EH (cell line): ENCODE measurements at regions not wholly inside any gene's neighbourhood (a gene's known extent, or its start where the extent isn't known, plus 50 kb on each side); places are given as distances from the start of the nearest gene placed in this dataset.

Experiments
- DNase-seq: peaks from one replicate; pipeline ENCODE4 v3.0.0-alpha.2; 2015; ENCODE audit warnings: low read depth

GRCh38 chr3:59446775-59447465 lies 397.1 kb upstream of the CFAP20DC start:
- DNase-seq: no peak

DNA sequence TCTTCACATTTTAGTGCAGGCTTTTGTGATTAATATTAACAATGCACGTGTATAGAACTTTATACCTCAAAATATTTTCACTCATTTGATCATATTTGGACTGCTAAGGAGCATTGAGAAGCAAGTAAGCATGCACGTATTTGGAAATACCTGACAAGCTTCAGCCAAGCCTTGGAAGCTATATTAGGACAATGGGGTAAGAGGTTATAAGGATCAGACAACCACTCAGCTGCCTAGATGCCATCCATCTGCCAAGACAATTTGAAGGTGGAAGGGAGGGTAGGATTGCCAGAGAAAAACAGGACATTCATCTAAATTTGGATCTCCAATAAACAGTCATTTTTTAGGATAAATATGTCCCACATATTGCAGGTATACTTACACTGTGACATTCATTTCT lies 394.9 kb upstream of the CFAP20DC start:
- DNase-seq: no peak

DNA sequence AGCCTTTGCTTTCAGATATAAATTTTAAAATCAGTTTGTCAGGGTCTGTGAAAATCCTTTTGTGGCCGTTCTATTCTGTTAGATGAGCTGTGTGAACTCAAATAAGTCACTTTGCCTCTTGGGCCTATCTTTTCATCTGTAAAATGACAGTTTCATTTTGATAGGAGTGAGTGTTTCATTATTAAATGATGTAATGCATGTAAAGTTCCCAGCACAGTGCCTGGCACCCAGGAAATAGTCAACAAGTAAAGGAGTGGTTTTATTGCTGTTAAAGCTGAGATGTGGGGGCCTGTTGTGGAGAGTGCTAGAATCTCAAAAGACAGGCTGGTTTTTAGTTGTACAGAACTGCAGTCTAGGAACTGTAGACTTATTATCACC lies 394.5 kb upstream of the CFAP20DC start:
- no peak for DNase-seq

DNA sequence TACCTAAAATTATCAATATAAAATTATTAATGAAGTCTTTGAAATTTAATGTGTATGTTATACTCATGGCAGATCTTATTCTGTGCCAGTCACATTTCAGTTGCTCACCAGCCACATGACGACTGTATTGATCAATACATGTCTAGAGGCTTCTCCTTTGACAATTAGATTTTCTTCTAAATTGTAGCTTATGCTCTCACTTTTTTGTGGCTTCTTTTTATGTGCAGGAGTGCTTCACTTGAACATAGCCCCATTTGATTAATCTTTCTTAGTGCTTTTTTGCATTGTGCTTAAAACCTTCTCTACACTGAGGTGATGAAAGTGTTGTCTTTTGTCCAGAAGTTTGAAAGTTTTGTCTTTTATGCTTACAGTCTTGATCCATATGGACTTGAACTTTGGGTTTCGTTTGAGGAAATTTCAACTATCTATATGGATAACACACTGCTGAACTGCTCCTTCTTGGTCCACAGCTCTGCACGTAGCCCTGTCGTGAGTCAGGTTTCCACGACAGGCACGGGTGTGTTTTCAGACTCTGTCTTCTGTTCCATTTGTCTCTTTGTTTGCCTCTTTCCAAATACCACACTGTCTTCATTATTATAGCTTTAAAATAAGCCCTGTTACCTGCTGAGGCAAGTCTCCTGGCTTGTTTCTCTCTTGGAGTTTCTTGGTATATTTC lies 393.9 kb upstream of the CFAP20DC start:
- no peak for DNase-seq

DNA sequence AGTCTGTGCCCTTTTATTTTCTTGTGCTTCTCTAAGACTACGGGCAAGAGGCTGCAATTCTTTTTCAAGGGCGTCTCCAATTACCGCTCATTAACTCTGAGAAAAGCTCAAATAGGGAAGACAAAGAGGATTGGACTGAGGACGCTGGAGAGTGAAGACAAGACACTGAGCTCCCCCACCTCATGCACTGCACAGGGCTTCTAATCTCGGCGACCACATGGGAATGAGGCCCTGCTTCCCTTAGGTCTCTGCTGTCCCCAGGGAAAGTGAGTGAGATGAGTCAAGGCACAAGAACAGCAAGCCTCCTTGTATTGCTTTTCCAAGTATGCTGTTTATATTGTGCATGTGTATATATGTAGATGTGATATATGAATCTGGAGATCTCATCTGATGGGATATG lies 392.2 kb upstream of the CFAP20DC start:
- no peak for DNase-seq

- no peak for DNase-seq
Observed at GRCh38 chr3:59440285-59441028, 390.6 kb upstream of the CFAP20DC start.

- DNase-seq: no peak
Observed at GRCh38 chr3:59438492-59438891, 388.7 kb upstream of the CFAP20DC start.

DNA sequence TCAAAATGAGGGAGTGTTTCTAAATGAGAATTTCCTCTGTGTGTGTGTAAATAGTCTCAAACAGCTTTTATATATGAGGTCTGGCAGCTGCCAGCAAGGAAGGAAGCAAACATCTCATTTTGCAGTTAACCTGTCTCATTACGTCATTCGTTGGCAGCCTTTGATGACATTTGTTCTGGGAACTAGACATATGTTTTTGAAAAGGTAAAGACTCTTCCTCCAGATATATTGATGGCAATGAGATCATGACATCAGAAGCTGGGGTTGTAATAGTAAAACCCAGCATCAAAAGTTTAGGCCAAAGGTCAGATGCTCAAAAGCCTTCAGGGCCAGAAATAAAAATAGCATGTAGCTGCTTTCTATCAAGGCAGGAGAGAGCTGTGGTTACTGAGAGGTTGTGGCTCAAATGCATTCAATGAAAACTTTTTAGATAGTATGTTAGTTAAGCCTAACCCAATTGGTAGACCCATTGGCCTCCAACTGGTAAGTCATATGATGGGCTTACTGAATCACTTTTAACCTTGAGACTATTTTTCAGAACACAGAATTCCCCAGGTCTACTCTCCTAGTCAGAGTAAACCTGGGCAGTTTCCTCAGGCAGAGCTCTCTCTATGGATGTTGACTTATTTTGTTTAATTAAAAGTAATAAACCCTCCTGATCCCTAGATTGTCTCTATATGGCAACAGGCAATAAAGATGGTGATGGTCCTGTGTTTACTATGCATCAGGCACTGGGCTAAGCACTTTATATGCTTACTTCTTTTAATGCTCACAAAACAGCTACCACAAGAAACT lies 386.5 kb upstream of the CFAP20DC start:
- no peak for DNase-seq

DNA sequence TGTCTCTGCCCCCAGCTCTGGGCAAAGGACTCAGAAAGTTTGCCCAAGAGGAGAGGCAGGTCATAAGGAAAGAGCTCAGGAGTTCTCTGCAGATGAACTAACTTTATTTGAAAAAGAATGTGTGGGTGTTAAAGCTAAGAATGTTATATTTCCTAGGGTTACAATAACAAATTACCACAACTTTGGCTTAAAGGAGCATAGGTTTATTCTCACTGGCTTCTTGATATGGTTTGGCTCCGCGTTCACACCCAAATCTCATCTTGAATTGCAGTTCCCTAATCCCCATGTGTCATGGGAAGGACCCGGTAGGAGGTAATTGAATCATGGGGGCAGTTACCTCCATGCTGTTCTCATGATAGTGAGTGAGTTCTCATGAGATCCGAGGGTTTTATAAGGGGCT lies 383.7 kb upstream of the CFAP20DC start:
- no peak for DNase-seq

DNA sequence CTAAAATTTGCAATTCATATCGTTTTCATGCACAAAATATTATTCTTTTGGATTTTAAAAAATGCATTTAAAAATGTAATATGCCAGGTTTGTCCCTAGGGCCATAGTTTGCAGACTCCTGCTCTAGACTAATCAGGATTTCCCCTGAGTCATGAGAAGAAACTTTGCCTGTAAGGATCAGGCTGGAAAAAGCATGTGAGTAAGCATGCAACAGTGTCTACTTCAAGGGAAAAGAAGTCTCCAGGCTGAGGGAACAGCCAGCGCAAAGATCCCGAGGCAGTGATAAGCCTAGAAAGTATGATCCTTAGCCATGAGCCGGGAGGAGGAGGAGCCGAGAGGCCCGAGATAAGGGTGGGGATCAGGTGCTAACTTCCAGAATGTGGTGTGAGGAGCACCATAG lies 382.8 kb upstream of the CFAP20DC start:
- peak; percentile 52 for DNase-seq

DNA sequence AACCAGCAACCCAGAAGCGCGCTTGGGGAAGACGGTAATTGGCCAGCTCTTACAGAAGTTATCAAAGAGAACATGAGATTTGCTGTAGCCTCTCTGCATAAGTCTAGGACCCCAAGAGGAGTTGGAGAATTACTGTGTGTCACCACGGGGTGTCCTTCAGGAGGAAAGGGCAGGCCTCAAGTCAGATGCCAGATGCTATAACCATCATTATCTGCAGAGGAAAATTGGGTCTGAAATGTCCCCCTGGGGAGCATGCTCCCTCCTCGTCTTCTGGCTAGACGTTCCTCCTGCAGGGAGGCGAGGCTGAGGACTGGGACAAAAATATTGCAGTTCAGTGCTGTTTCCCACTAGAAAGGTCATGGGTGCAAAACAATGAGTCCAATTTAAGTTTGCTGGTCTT lies 380.5 kb upstream of the CFAP20DC start:
- DNase-seq: no peak

- DNase-seq: no peak
Observed at GRCh38 chr3:59429198-59429597, 379.4 kb upstream of the CFAP20DC start.

DNA sequence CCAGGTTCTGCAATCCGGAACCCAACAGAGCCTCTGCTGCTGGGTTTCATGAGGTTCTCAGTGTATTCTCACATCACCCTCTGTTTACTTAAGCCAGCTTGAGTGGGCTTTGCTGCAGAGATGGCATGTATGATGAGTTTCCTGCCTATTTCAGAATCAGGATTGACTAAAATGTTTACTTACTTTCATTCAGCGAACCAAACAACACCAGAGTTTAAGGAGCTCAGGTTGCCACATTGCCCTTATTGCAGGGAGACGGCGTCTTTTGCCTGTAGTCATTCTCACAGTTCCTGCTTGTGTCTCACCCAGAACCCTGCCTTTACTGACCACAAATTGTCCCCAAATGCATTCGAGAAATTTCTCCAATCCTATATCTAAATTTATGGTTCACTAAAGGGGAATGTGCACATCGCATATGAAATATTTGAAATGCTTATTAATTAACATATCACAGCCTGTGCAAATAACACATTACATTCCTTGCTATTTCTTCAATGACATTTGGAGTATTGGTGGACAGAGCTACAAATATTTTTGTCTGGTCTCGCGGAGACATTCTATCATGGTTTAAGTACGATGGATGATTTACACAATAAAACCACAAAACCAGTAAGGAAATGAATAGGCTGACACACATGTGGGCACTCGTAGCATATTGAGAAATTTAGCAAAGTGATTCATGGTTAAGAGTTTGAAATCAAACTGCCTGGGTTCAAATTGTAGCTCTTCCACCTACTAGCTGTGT lies 377.2 kb upstream of the CFAP20DC start:
- peak; percentile 87 for DNase-seq

DNA sequence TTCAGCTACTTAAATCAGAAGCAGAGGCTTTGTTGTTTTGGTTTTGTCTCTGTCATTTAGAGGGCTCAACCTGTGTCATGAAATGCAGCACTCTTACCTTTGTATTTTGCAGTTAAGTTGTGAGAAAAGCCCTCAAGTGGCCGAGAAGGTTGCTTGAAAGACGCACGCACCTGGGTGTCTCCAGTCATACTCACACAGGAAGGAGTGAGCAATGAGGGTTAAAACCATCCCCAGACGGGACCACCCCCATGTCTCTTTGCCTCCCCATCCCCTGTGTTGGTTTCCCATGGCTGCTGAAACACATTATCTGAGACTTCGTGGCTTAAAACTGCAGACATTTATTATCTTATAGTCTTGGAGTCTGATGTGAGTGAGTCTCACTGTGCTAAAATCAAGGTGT lies 376.1 kb upstream of the CFAP20DC start:
- no peak for DNase-seq

GRCh38 chr3:59425371-59425770 lies 375.5 kb upstream of the CFAP20DC start:
- DNase-seq: peak; percentile 75

- peak; percentile 66 for DNase-seq
Observed at GRCh38 chr3:59424268-59425010, 374.6 kb upstream of the CFAP20DC start.

DNA sequence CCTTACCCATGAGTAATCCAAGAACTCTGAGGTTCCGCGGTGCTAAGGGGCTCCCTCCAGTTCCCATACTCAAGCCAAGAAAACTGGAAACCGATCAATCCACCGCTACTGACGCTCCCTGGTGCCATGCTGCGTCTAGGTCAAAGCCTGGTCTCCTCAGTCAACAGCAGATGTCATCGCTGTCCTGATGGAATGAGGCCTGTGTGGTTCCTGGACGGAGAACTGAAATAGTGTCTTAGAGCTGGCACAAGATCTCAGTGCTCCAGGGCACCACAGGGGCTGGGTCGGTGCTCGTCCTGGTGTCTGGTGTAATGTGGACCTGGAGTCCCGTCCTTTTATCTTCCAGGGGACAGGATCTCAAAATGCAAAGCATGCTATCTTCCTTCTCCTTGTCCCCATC lies 373.9 kb upstream of the CFAP20DC start:
- DNase-seq: no peak

- DNase-seq: peak; percentile 31
Observed at GRCh38 chr3:59422312-59422711, 372.5 kb upstream of the CFAP20DC start.

- no peak for DNase-seq
Observed at GRCh38 chr3:59418836-59419235, 369.0 kb upstream of the CFAP20DC start.

DNA sequence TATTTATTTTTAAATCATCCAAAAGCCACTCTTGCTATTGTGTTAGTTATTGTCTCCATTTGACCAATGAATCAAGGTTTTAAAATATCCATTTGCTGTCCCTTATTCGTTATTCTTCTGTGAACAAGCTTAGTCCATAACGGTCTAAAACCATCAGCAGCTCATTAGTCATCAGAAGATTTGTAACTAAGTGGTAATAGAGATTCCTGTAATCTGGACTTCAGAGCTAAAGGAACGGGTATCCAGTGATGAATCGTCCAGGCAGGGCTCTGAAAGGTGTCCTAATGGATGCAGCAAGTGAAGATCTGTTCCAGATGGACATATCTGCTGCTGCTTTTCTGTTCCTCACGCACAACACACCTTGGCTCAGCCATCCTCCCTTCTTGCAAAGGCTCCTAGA lies 362.7 kb upstream of the CFAP20DC start:
- DNase-seq: no peak

GRCh38 chr3:59411694-59412093 lies 361.9 kb upstream of the CFAP20DC start:
- DNase-seq: no peak
